Upper lobe of right lung (tissue), 1 donor: ENCODE measurements at regions not wholly inside any gene's neighbourhood (a gene's known extent, or its start where the extent isn't known, plus 50 kb on each side); places are given as distances from the start of the nearest gene placed in this dataset.

Experiments
- ATAC-seq: fragments of 200-7000 bp; cut with Tn5 transposase; one replicate; pipeline ENCODE4 v1.9.1; 2020; ENCODE audit warnings: mild to moderate bottlenecking, moderate library complexity
- DNase-seq: peaks from one replicate; pipeline ENCODE4 v3.0.0-alpha.2; 2020
- H3K27ac ChIP-seq: fragments of 200-600 bp; one replicate; pipeline ENCODE4 v1.8.0; 2022
- H3K27me3 ChIP-seq: fragments of 200-600 bp; one replicate; pipeline ENCODE4 v1.8.0; 2022; ENCODE audit warnings: mild to moderate bottlenecking
- H3K36me3 ChIP-seq: fragments of 200-600 bp; one replicate; pipeline ENCODE4 v1.8.0; 2022
- H3K4me1 ChIP-seq: fragments of 200-600 bp; one replicate; pipeline ENCODE4 v1.8.0; 2022
- H3K4me3 ChIP-seq: fragments of 200-600 bp; one replicate; pipeline ENCODE4 v1.8.0; 2022; ENCODE audit warnings: mild to moderate bottlenecking
- H3K9me3 ChIP-seq: fragments of 200-600 bp; one replicate; pipeline ENCODE4 v1.8.0; 2022
- intact Hi-C: fragments of 100-400 bp; cut with DNase I; formaldehyde crosslinking; loops from one replicate; pipeline ENCODE4 v1.11.0; 2022
- TF ChIP-seq, protein P1 (sequence below): fragments of 200-600 bp; IDR thresholded peaks from one replicate; pipeline ENCODE4 v1.8.0; 2022; ENCODE audit warnings: antibody characterized with exemption
- donor health status: DM: no; HTN: yes; CAD: no; lungs with severe emphysema.

DNA sequence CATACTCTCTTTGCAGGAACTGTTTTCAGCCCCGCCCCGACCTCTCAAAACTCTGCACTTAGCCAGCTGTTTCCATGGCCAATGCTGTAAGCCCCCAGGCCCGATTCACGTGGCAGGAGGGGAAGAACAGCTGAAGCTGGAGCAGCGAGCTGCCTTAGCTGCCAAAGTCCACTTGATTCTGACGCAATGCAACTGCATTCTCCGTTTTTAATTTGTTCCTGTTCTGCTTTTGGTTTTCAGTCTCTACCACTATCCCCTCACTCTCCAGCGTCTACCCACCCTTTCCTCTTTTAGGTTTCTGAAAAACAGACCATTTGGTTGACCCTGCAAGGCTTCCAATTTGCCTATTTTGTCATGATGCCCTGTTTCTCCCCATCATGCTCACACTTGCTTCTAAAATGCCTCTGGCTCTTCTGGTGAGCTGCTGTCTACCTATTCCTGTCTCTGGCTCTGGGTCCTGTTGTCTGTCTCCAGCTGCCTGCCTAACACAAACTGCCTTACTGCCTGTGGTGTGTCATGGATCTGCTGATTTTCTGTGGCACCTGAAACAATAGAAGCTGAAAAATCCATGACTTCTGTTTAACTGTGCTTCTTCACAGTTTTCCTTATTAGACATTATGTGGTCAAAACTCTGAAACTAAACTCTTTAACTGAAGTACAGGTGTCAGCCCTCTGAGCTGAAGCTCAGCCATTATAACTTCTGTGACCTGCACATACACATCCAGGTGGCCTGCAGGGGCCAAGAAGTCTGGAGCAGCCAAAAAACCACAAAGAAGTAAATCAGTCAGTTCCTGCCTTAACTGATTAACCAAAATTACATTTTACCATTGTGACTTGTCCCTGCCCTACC lies 160.5 kb upstream of the AGTR2 start:
- DNase-seq (peak; percentile 70), ATAC-seq (peak; percentile 75)
- Histone ChIP-seq H3K9me3 (no peaks in the 10 kb centered on the region), H3K36me3 (no peaks in the 10 kb centered on the region), H3K27ac (peak overlapping the region; percentile 58), H3K4me3 (no peak overlapping the region), H3K27me3 (no peaks in the 10 kb centered on the region), H3K4me1 (no peaks in the 10 kb centered on the region)
- intact Hi-C loops, result no loop called here
- TF ChIP-seq, protein P1, sequence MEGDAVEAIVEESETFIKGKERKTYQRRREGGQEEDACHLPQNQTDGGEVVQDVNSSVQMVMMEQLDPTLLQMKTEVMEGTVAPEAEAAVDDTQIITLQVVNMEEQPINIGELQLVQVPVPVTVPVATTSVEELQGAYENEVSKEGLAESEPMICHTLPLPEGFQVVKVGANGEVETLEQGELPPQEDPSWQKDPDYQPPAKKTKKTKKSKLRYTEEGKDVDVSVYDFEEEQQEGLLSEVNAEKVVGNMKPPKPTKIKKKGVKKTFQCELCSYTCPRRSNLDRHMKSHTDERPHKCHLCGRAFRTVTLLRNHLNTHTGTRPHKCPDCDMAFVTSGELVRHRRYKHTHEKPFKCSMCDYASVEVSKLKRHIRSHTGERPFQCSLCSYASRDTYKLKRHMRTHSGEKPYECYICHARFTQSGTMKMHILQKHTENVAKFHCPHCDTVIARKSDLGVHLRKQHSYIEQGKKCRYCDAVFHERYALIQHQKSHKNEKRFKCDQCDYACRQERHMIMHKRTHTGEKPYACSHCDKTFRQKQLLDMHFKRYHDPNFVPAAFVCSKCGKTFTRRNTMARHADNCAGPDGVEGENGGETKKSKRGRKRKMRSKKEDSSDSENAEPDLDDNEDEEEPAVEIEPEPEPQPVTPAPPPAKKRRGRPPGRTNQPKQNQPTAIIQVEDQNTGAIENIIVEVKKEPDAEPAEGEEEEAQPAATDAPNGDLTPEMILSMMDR, result no peak

DNA sequence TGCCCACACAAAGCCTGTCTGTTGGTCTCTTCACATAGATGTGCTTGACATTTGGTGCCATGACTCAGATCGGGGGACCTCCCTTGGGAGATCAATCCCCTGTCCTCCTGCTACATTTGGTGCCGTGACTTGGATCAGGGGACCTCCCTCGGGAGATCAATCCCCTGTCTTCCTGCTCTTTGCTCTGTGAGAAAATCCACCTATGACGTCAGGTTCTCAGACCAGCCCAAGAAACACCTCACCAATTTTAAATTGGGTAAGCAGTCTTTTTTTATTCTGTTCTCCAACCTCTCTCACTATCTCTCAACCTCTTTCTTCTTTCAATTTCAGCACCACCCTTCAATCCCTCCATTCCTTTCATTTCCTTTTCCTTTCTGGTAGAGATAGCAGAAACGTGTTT lies 159.6 kb upstream of the AGTR2 start:
- H3K27me3 ChIP-seq, result no peaks in the 10 kb centered on the region
- H3K9me3 ChIP-seq, result no peaks in the 10 kb centered on the region
- intact Hi-C loops, result no loop called here
- H3K4me1 ChIP-seq, result no peaks in the 10 kb centered on the region
- DNase-seq, result no peak
- TF ChIP-seq, protein P1, result no peak
- no peak overlapping the region for H3K4me3 ChIP-seq
- H3K36me3 ChIP-seq, result no peaks in the 10 kb centered on the region
- peak overlapping the region; percentile 58 for H3K27ac ChIP-seq
- no peak for ATAC-seq

DNA sequence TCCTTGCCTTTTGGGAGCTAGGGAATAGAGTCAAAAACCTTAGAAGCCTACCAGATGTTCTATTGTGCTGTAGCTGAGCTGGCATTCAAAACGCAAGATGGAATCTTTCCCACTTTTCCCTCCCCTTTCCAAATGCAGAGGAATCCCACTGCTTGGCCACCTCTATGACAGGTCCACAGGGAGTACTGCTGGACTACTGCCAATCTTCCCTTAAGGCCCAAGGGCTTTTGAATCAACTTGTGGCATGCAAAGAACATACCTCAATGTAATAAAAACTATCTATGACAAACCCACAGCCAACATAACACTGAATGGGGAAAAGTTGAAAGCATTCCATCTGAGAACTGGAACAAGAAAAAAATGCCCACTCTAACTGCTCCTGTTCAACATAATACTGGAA lies 139.2 kb upstream of the AGTR2 start:
- TF ChIP-seq, protein P1, result no peak
- Histone ChIP-seq H3K27ac (no peak overlapping the region), H3K27me3 (no peaks in the 10 kb centered on the region), H3K36me3 (no peaks in the 10 kb centered on the region), H3K4me1 (no peaks in the 10 kb centered on the region), H3K9me3 (no peaks in the 10 kb centered on the region), H3K4me3 (no peak overlapping the region)
- intact Hi-C loops, result no loop called here
- DNase-seq, result no peak
- ATAC-seq, result no peak
